ENCODE measurements at regions not wholly inside any gene's neighbourhood (a gene's known extent, or its start where the extent isn't known, plus 50 kb on each side); places are given as distances from the start of the nearest gene placed in this dataset.
"Not testable (repeated sequence)": the region's sequence is repeated elsewhere in the genome, so short reads cannot be mapped to it uniquely, and the experiment has no call there.

DNA sequence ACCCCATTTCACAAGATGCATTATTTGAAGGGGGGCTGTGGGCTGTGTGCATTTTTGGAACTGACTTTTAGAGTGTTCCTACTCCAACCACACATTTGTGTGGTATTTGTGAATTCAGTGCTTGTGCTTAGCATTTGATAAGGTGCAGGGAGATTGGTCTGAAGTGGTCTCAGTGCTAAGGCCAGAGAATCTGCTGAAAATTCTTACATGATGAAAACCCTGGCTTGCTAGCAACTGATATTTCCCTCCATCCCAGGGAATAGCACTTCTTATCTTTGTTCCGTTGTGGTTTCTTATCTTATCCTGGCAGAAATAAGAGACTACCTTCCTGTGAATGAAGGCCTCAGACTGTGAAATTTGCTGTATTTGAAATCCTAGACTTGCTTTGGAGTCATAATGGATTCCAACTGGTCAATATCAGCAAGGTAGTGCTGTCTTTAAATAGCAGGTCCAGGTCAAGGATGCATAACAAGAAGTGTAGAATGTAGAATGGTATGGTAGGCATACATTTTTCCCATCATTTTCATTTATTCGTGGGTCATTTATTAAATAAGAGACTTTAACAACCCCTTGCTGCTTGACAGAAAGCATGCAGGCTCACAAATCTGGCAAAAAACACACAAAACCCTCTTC lies 986.9 kb downstream of the REEP3 start:
- no peak for DNase-seq (ENCODE audit: low spot score)

DNA sequence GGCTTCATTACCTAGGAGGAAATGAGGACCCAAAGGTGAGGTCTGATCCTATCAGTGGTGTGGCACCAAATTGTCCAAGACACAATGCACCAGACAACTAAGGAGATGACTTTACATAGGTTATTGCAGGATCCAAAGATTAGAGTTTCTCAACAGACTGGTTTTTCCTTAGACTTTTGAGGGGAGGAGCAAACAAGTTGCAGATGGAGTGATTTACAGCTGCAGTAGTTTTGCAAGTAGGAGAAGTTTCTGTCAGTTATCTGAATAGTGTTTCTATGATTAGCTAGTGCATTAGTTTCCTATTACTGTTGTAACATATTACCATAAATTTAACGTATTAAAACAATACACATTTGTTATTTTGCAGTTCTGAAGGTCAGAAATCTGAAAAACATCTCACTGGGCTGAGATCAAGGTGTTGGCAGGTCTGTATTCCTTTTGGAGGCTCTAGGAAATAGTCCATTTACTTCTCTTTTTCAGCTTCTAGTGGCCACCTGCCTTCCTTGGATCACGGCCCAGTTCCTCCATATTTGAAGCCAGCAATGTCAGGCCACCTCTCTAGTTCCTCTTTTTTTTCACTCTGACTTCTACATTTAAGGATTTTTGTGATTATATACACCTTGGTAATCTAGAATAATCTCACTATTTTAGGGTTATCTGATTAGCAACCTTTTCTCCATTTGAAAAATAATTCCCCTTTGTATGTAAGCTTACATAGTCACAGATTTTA lies 994.9 kb downstream of the REEP3 start:
- no peak for DNase-seq (ENCODE audit: low spot score)

DNA sequence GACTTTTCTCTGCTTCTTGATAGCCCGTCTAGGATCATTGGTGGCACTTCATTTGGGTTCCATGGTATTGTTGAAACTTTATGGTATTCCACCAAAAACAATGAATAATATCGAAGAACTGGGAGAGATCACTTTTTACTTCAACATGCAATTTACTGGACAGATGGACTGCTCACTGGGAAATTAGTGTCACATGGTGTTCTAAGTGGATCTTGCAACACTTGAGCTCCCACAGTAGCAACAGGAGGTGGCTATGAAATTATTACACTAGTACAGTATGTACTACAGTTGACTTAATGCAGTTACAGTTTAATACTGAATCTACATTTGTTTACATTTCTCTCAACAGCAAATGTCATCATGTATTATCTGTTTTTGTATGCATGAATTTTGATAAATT lies 997.3 kb downstream of the REEP3 start:
- DNase-seq (ENCODE audit: low spot score) = no peak

DNA sequence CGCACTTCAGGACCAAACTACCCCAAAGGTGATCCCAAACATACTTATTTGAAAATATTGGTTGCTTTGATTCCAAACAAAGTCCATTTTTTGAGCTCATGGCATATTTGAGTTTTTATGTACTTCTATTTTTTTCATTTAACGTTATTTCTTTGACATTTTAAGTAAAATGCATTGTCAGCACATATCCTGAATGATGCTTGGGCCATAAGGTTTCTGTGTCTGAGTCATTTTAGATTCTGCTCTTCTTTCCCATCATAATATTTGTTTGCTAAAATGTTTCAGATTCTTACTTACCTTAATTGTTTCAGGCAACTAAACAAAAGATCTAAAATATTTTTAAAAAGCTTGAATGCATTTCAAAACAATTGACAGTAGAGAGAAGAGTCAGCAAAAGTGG lies 998.2 kb downstream of the REEP3 start:
- no peak for DNase-seq (ENCODE audit: low spot score)

DNA sequence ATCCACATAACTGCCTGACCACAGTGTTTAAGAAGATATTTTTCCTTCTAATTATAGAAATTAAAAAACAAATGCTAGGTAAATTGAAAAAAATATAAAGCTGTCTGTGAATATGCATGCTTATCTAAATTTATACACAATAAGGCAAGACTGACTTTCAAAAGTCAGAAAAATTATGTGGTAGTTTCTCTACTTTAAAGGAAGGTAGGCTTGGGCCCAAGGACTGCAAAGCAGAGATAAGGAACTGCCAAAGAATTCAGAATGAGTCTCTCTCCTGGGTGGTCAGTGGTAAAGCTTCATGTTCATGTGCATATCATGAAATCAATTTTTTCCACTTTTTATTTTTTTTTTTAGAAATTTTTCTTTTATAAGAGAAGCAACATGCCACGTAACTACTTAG lies 998.6 kb downstream of the REEP3 start:
- DNase-seq (ENCODE audit: low spot score) = no peak

DNA sequence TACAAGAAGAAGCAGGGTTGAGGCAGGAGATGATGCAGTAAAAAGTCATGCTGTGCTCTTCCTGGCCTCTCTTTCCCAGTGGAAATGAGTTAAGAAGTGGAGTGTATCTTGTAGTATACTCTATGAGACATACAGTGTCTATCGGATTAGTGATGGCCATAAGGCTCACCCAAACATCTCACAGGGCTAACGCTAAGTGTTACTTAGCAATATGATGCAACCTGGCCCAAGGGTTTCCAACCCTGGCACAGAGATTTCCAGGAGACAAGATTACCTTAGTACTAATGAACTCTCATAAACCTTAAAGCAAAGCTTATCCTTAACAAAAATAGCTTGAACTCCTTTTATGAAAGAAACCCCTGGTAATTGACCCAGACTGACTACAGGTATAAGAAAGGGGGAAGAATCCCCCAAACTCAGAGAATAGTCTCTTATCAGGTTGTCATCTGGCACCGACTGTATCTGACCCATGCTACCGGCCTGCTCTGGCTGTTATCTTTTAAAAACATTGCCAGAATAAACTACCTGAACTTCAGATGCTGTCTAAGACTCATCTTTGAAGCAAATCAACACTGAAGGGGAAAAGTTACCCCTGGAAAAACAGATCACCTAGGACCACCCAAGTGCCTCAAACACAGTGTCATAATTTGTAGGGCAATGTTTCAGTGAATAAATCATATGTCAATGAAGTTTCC lies 1002.0 kb downstream of the REEP3 start:
- no peak for DNase-seq (ENCODE audit: low spot score)

DNA sequence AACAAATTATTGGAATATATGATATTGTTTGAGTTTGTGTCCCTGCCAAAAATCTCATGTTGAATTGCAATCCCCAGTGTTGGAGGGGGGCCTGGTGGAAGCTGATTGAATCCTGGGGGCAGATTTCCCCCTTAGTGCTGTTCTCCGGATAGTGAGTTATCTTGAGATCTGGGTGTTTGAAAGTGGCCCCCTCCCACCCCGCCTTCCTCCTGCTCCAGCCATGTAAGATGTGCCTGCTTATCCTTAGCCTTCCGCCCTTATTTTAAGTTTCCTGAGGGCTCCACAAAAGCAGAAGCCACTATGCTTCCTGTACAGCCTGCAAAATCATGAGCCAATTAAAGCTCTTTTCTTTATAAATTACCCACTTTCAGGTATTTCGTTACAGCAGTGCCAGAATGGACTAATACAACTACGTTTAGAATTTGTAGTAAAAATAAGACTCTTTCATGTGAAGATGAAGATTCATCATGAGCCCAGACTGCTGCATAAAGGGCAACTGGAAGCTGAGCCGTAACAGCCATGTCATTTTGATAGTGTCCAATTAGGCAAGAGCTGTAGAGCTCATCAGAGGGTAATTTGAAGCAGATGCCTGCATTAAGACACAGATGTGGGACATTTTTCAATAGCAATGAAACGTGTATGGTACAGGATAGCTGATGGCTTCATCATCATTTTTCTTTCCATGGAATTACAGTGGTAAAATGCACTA lies 1007.2 kb downstream of the REEP3 start:
- DNase-seq (ENCODE audit: low spot score) = no peak

DNA sequence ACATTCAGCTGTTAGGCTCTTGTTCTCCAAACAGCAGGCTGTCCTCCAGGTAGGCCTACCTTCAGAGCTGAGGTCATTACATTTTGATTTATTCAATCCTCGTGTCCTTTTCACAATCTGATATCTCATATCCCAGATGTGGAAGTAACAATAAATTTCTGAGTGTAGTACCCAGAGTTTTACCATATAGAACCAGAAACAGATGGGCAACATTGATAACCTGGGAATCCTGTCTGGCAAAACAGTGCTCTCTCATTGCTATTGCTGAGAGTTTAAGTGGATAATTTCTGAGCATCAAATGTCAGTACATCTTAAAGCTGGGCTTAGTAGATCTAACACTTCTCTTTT lies 1007.8 kb downstream of the REEP3 start:
- DNase-seq (ENCODE audit: low spot score) = no peak

DNA sequence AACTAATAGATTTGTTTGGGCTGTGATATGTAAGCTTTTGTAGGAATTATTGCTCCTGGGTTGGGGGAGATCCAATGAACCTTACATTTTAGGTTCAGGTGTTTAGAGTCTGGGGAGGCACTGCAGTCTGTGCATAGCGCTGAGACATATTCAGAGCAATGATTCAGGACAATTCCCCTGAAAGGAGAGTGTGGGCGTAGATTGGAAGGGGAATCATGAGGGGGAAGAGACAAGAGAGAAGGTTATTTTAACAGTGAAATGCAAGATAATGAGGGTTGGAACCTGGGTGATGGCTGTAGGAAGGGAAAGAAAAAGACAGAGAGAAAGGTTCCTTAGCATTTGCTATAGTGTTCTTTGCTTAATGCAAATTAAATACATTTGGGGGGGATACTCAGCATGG lies 1013.4 kb downstream of the REEP3 start:
- DNase-seq (ENCODE audit: low spot score) = no peak

DNA sequence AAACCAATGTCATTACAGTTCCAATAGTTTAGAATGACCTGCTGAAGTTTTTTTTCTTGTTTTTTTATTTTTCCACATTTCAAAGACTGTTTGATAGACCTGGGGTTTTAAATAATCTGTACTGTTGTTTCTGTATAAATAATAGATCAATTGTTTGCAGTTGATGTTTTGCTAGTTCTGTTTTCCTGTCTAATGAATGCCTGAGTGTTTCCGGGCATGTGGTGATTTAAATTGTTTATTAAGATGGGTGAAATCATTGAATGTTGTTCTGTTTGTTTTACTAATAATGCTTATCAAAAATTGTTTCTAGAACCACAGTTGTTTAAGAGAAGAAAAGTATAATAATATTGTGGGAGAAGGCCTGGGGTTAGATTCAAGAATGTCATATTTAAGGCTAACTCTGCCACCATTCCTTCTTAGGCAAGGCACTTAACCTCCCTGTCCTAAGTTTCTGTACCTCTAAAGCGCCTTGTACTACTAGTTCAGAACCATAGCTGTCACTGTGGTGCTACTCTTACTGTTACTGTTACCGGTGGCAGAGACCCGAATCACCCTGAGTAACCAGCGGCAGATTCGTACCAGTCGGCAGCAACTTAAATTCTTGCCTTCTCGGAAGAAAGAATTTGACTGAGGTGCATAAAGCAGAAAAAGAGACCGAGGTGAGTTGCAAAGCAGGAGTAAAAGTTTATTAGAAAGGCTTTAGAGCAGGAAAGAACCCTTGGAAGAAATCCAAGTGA lies 1014.1 kb downstream of the REEP3 start:
- DNase-seq (ENCODE audit: low spot score) = no peak

DNA sequence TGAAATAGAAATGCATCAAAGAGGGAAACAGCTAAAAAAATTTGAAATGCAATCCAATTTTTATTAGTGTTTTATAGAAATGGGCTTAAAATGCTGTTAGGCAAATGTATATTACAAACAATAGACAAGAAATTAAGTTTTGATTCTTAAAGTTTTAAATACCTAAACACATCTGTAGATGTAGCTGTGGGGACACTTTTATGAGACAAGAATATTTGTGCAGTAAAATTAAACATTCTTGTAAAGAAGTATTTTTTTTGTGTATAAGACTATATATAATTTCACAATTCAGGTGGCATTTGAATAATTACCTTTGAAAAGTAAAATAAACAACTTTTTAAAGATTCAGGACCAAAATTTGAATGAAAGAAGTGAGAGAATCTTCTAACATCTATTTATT lies 1015.9 kb downstream of the REEP3 start:
- DNase-seq (ENCODE audit: low spot score) = no peak

DNA sequence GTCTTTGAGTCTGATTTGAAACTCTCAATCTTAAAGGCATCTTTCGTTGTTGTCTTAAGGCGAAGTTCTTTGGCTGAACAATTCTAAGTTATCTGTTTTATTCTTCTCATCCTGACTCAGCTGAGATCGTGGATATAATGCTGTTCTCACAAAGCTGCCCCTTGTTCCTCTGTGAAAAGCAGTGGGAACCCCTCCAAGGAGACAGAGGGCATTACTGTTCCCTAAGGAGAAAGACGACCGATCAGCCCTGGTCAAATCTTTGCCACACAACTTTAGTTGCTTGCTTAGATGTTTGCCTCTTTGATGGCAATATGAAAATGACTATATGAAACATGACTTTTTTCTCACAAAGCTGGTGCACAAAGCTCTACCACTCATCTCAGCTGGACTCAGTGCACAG lies 1016.7 kb downstream of the REEP3 start:
- no peak for DNase-seq (ENCODE audit: low spot score)

DNA sequence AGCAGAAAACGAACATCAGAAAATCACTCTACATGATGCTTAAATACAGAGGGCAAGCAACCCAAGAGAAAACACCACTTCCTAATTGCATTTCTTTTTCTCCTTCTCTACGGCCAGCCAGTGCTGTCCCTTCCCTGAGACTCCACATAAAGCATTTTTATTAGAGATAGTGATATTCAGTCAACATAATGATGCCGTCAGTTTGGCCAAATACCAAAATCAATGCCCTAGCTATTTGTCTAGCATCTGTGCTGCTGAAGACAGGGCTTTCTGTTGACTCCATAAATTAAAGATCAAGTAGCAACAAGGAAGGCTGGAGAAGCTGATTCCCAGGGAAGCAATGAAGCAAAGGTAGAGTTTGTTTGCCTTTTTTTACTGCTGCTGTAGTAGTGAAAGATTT lies 1024.9 kb downstream of the REEP3 start:
- no peak for DNase-seq (ENCODE audit: low spot score)

DNA sequence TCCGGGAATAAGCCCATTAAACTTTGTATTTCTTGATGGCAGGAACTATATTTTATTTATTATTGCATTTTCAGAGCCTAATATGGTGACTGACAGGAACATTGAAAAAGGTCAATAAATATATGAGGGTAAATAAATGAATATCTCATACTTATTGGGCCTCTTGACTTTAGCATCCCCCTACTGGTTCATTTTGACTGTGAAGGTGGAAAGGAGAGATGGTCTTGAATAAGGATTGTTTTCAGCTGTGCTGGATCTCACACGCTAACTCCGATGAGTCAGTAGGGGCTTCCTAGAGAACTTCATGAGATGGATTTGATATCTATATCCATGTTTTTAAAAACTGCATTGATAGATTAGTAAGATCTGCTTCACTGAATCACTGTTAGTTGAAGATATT lies 1026.0 kb downstream of the REEP3 start:
- DNase-seq (ENCODE audit: low spot score) = no peak

DNA sequence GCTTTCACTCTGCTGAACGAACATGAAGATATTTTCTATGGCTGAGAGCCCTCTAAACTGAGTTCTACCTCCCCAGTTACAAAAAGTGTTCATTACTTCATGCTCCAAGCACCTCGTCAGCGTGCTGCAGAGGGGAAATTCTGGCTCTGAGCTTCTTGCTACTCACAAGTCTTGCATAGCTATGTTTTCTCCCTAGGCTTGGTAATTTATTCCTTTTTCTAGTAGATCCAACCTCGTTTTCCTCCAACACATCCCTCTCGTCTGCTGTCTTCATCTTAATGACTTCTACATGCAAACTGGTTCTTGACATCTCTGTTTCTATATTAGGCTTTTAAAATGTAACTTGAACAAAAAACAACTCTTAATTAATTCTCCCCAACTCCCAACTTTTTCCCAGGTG lies 1034.5 kb downstream of the REEP3 start:
- no peak for DNase-seq (ENCODE audit: low spot score)

DNA sequence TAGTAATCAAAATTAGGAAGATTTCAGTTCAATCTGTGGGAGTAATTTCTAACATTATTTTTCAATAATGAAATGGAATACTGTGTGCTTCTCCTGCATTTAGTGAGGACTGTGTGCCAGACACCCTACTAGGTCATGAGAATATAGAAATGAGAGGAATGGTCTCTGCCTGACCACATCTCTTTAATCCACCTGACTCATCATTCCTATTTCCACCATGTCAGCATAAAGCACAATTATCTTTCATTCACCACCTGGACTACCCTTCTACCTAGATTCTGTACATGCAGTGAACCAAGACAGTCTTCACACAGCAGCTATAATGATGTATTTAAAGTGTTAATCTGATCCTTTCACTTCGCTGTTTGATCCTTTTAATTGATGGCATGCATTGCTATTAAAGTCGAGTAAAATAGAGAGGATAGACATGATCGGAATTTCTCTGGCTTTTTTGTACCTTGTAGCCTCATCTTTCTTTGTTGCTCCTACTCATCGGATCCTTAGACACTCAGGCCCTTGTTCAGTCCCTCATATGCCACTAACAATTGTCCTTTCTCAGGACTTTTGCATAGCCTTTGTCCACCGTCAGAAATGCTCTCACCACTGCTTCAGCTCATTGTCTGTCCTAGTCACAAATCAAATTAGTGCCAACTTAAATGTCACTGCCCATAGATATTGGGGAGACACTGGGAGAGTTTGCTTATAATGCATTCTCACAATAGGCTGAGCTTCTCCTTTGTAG lies 1037.1 kb downstream of the REEP3 start:
- DNase-seq (ENCODE audit: low spot score) = no peak

DNA sequence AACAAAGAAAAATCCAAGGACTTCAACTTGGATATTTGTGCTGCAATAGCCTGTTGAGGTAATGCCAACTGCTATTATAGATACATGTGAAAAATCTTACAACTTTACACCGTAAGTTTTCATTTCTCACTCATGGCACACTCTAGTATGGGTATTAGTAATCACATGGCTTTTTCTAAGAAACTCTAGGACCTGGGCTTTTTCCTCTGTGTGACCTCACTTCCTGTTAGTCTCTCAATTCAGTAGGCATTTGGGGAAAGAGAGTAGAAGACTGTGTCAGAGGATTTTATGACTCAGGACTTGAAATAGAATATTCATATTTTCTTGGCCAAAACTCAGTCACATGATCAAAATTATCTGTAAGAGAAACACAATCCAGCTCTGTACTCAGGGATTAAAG lies 1049.9 kb downstream of the REEP3 start:
- no peak for DNase-seq (ENCODE audit: low spot score)

DNA sequence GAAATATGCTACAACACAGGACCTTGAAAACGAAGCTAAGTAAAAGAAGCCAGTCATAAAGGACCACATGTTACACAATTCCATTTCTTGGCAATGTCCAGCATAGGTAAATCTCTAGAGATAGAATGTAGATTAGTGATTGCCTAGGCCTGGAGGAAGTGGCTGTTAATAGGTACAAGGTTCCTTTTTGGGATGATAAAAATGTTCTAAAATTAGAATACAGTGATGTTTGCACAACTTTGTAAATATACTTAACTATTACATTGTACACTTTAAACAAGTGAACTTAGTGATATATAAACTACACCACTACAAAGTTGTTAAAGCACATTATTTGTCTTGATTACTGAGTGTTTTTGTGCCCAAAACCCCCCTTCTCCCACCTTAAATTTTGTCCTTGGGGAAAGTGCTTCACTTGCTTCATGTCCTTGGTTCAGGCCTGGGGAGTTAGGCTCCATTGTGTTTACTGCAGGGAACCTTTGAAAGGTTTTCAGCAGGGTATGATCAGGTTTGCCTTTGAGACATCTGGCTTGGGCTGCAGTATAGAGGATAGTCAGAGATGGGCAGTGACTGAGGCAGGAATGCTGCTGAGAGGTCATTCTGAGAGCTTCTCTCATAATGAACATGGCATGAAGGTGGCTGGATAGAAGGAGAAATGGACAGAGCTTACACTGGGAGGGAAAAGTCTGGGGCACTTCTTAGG lies 1052.6 kb downstream of the REEP3 start:
- no peak for DNase-seq (ENCODE audit: low spot score)

DNA sequence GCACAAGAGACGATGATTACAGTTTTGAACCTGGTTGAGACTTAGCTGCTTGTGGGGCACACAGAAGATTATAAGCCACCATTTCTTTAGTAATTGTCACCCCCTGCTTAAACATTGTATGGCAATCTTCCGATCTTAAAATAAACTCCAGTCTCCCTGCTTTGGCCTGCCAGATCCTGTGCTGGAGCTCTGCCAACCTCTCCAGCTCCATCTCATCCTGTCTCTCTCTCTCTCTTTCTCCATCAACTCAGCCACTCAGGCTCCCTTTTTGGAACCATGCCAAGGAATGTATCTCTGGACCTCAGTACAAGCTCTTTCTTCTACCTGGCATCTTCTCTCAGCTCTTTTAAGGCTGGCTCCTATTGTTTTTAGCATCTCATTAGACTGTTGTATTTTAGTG lies 1053.2 kb downstream of the REEP3 start:
- DNase-seq (ENCODE audit: low spot score) = no peak

DNA sequence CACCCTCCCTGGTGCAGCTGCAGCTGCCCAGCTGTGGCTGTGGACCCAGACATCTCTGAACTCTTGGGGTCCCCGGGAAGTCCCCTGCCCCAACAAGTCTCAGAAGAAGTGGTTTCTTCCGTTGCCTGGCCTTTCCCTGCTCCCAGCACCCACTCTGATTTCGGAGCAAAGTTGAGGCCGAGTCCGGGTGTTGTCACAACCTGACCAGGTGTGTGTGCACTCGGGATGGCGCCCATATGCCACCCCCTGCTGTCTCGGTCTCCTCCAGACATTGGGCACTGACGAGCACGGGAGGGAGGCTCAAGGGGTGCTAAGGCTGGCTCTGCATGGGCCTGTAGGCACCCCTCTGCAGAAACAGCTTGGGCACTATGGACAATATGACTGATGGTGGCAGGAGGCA lies 1055.3 kb downstream of the REEP3 start:
- no peak for DNase-seq (ENCODE audit: low spot score)

DNA sequence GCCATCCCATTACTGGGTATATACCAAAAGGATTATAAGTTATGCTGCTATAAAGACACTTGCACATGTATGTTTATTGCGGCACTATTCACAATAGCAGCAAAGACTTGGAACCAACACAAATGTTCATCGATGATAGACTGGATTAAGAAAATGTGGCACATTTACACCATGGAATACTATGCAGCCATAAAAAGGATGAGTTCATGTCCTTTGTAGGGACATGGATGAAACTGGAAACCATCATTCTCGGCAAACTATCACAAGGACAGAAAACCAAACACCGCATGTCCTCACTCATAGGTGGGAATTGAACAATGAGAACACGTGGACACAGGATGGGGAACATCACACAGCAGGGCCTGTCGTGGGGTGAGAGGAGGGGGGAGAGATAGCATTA lies 1057.6 kb downstream of the REEP3 start:
- DNase-seq (ENCODE audit: low spot score) = not testable (repeated sequence)
